ENCODE measurements at regions not wholly inside any gene's neighbourhood (a gene's known extent, or its start where the extent isn't known, plus 50 kb on each side); places are given as distances from the start of the nearest gene placed in this dataset.

- TF ChIP-seq CEBPZ (IDR thresholded peaks at IDR 0.05; ENCODE audit: borderline replicate concordance, low read depth, low read length) (no peak), RAD21 (CRISPR knock-in tag; conservative IDR thresholded peaks at IDR 0.05 in 1 of 2, IDR thresholded peaks at IDR 0.05 in 1 of 2) (no peak), RCOR1 (IDR thresholded peaks at IDR 0.05; ENCODE audit: borderline replicate concordance in 1 of 2, low read depth in 2 of 2, low read length in 2 of 2) (no peak), YY1 (IDR thresholded peaks at IDR 0.05; ENCODE audit: borderline replicate concordance in 1 of 3, control insufficient read depth in 1 of 3, extremely low read depth in 1 of 3, insufficient read depth in 3 of 3, insufficient read length in 1 of 3, insufficient replicate concordance in 2 of 3, low read depth in 1 of 3, low read length in 2 of 3) (no peak), MEF2A (IDR thresholded peaks at IDR 0.05; ENCODE audit: control insufficient read depth, low read depth, low read length) (no peak), SMAD2 (IDR thresholded peaks at IDR 0.05; ENCODE audit: low read depth, low read length) (no peak), CC2D1A (IDR thresholded peaks at IDR 0.05) (no peak), ZNF778 (CRISPR knock-in tag; IDR thresholded peaks at IDR 0.05) (no peak), STAT5A (IDR thresholded peaks at IDR 0.05; ENCODE audit: borderline replicate concordance, low read length) (no peak)
Measured at GRCh38 chr12:45165284-45165683, 50.6 kb upstream of the ANO6 start (continued).
